Activated CD4-positive, alpha-beta T cell treated with anti-CD3 and anti-CD28 coated beads, Interleukin-2, amount 50 U/mL, for 48 hours (primary cell): ENCODE measurements at regions not wholly inside any gene's neighbourhood (a gene's known extent, or its start where the extent isn't known, plus 50 kb on each side); places are given as distances from the start of the nearest gene placed in this dataset.

ENCODE experiments used
- DNase-seq, 2 experiments: peaks; one replicate each; pipeline ENCODE4 v3.0.0-alpha.2; 2020

DNA sequence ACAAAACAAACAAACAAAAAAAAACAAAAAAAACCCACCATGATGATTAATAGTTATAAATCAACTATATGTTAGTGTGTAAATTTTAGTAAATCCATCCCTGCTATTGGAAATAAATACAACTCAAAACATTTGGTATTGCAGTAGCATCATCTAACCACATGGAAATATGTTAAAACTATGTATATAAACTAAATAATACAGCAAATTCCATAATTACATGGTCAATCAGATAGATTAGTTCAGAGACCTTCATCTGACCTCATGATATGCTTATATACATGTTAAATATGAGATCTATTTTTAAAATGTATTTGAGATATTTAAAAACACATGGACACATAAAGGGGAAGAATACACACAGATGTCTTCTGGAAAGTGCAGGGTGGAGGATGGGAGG lies 384.2 kb downstream of the TMX3 start:
- DNase-seq, result no peak

DNA sequence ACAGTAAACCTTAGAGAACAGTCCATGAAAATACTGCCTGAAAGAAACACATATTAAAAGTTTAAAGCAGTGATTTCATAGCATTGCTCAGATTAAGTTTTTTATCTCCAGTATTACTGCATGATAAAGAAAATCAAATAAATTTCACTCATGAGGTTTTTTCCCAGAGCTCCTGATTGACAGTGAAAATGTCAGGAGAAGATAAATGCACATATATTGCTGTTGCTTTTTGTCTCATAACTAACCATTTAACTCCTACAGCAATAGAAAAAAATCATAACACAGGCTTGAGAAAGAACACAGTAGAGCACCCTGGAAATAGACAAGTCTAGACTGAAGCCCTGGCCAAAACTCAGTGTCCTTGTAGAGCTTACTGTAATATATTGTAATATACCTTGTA lies 391.0 kb downstream of the TMX3 start:
- DNase-seq, result no peak

DNA sequence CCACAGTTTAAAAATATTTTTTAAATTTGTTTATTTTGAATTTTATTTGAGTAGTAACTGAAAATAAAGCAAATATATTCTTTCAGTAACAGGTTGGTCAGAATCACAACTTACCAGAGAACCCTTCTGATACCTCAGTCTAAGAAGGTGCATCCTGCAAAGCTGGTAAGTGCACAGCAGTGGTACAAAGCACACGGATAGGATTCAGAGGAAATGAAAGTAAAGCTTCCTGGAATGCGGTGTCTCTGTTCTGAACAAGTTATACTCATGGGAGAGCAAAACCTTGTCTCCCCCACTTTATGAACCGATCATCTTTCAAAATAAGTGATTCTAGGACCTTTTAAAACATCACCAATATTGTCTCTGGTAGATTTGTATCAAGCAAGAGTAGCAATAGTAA lies 398.3 kb downstream of the TMX3 start:
- no peak for DNase-seq

DNA sequence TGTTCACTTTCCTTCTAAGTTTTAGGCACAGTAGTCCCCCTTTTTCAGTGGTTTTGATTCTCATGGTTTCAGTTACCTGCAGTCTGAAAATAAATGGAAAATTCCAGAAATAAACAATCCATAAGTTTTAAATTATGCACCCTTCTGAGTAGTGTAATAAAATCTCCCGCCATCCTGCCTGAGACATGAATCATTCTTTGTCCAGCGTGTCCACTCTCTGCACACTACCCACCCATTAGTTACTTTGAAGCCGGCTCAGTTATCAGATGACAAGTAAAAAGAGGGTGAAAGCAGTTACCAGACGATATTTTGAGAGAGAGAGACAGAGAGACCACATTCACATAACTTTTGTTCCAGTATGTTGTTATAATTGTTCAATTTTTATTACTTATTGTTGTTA lies 400.5 kb downstream of the TMX3 start:
- DNase-seq, result no peak

DNA sequence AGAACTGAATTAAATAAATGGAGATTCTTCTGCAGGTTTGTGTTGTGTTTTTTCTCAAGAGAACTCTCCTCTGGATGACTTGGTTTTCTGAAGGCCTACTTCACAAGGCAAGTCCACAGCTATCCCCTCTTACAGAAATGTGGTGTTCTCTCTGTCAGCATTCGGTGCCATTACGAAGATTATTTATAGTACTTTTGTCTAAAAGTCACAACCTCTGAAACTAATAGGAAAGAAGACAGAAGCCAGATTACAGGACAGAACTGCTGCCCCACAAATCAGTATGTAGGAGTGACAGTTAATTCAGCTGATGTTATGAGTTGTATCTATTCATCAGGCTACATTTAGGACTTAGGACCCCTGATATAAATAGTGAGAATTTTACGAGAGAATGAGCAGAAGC lies 413.5 kb downstream of the TMX3 start:
- no peak for DNase-seq

DNA sequence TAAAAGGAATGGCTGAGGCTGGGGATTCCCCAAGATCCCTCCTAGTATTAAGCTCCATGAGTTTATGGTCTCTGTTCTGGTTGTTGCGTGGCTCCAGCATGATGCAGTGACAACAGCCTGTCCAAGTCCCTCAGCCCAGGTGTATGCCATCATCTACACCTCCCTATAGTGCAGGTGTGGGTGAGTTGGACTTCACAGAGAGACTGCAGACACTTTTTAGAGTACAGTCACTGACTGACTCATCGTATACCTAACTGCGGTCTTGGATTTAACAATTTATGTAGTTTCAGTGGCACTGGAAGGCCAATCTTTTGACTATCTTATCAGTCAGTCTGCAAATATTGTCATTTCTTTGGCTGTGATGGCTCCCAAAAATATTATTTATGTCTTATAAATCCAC lies 415.0 kb downstream of the TMX3 start:
- DNase-seq, result no peak

DNA sequence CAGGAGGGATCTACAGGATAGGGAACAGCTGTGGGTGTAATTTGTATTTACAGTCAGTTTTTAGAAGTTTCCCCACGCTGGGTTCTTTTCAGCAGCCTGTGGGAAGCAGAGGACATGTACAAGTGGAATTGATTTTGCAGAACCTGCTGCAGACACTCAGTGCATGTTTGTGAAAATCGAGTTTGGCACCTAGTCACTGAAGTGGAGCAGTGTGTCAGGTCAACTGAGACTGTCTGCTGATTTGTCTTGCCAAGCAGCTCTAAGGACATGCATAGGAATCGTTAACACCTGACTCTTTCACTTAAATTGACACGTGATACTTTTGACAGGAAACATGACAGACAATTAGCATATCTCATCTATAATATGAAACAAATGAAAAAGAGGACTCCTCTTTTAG lies 416.6 kb downstream of the TMX3 start:
- DNase-seq, result no peak

DNA sequence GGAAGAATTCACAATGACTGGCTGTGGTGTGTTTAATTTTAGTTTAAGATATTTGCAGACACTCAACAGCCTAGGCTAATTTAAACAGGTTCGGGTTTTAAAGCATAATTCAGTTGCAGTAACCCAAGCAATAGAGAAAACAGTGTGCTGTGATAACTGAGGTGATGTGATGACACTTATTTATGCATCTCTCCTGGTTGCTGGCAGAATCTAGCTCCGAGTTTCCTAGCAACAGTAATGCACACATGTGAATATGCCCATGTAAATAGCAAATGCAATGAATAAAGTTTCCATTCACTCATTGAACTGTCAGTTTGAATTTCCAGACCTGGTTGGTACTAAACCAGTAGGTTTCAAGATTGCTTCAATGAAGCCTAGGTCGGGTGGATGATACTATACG lies 426.5 kb downstream of the TMX3 start:
- DNase-seq, result no peak

DNA sequence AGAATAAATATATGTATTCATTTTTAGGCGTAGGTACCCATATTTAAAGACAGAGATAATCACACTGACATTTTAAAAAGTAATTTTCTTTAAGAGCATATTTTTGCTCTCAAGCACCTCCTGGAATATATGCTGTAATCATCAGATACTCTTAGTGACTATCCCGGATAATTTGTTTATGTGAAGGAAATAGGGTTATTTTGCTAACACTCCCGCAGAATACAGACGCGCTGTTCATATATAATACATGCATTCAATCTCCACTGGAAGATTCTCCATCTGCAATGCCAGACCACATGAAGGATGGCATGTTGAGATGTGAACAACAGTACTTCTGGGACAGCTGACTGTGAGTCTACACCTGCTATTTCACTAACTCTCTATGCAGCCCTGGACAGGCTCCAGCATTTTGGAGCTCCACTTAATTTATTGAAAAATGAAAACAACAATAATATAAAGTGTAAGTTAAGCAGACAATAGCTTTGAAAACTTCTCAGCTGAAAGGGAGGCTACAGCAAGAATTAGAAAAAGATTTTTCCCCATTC lies 430.6 kb downstream of the TMX3 start:
- no peak for DNase-seq

DNA sequence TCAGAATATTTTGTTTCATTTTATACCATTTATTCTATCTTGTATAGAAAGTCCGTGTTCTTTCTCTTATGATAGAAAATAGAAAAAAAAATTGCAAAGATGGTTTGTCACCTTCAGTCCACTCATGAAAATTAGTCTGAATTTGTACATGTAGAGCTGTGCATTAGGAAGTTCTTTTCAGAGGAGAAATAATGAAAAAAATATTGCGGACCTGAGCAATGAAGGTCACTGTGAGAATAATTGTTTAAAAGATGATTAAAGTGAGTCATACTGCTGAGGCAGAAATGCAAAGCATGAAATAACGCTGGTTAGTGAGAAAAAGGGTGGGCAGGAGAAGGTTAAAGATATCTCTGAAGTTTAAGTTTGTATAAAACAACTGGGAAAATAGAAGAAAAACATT lies 431.1 kb downstream of the TMX3 start:
- DNase-seq, result no peak

DNA sequence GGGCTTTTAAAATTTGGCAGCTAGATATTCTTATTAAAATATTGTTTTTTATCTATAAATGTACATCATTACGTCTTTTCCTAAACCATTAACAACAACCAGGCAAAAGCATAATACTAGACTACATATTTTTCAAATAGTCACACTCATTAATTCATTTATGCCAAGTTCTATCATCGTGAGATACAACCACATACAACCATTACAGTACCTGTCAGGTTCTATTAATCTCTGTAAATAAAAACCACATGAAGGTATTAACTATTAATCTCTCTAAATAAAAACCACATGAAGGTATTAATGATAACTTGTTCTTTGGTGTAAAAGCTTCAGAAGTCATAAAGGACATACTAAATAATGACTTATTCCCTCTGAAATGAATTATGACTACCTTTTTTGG lies 432.7 kb downstream of the TMX3 start:
- DNase-seq, result no peak

DNA sequence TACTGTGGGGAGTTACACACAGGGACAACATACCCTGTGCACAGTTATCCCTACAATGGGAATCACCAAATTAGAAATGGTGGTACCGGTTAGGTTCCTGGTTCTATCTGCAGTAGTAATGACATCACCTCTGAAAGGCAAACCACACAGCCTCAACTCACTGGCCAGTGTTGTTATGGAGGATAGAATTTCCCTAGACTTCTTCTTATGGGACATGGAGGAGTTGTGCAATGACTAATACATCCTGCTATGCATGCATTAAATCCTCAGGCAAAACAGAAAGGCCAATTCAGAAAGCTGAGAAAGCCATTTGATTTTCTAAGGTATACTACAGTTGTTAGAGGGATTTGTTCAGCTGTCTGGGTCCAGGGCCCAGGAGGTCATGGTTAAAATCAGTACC lies 439.3 kb downstream of the TMX3 start:
- DNase-seq, result no peak

DNA sequence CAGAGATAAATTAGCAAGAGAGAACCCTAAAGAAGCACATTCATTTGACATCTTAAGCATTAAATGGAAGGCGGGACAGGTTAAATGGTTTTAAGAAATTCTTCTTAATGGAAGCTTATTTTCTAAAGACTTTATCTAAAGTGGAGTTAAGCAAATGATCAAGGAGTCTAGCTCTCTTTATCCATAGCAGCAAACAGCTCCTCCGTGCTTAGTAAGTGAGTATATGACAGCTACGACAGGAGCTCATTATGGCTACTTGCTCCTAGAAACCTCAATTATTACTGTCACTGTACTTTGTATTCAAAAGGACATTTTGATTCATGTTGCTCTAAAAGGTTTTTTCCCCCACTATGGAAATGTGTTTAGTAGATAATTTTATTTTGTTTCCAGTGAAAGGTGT lies 444.9 kb downstream of the TMX3 start:
- DNase-seq, result no peak

DNA sequence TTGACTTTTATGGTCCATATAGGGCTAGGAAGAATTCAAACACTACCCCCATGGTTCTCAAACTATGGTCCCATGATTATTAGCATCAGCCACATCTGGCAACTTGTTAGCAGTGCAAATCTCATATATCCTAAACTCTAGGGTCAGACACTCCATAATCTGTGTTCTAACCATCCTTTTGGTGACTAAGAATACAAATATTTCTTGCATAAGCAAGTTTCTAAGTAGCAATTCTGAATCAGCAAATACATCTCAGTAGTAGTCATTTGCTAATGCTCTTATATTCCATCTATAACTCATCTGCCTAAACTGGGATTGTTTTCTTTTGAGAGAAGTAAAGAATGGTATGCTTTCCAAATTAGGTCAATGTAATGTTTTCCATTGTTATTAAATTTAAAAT lies 447.3 kb downstream of the TMX3 start:
- DNase-seq, result no peak

DNA sequence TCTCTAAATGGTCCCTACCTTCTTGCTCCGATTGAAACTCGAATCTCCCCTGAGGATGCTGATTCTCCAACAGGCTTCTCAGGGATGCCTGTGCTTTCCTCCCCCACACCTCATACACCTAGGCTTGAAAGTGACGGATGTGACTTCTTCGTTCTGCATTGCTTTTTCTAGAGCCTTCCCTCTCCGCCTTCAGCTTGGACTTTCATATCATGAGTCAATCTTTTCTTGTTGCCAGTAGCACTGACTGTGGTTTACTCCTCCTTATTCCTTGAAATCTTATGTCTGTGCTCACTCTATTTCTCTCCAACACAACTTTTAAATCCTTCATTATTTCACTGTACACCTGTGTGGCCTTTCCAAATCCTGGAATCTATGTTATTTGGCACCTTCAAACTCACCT lies 451.4 kb downstream of the TMX3 start:
- DNase-seq, result no peak

DNA sequence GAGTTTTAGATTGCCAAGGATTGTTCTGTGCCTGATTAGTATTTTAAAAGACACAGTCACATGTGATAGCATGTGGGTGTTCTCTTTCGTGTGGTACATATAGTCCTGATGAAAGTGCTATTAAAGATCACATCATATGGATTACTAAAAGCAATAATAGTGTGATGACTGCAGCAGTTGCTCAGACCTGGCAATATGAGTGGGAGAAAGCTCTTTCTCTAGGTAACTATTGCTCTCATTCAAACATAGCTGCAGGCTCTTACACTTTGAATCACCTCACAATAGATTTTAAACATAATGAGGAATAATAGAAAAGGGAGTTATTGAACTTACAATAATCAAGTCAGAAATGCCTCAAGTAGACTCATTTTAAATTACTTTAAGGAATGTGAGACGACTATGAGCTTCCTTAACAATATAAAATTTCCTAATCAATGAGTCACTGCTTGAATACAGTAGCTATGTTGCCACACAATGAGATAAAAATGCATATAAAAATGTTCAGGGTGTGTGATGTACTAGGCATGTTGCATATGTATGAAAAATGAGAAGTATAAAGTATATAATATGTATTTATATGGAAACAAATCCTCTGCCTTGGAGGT lies 452.1 kb downstream of the TMX3 start:
- DNase-seq, result no peak

DNA sequence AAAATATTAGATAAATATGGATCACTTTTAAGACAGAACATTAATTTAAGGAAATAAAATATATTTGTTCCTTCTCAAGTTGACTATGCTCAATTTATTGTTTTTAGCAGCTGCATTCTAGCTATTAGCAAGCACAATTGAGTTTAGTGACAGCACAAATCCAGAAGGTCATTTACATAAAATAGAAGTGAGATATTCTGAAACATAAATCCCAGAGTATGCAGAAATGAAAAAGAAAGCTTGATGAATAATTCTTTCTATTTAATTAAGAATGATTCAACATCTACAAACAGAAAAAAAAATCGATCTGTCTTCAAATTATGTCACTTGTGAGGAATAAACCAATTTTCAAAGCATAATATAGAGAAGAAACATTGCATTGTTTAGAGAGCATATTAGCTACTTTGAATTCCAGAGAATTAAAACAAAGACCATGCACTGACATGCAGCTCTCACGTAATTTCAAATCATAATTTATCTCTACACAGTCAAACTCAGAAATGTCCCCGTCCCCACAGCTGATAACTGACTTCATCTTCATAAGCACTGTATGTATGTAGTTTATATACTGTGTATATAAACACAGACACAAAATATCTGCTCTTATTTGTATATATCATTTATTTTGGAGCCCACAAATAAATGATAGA lies 458.4 kb downstream of the TMX3 start:
- no peak for DNase-seq

DNA sequence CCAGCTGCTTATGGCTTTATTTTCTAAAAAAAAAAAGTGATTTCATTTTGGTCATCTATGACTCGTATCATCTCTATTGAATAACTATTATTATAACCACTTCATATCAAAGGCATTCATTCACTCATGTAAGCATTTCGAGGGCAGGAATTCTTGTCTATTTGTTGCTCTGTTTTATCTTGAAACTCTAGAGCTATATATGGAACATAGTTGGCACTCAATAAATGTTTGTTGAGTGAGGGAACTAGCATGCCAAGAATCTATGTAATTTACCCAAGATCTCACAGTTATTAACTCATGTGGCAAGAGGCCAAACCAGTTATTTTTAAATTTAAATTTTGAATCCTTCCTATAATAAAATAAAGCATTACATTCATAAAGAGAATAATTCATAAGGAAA lies 470.1 kb downstream of the TMX3 start:
- no peak for DNase-seq

DNA sequence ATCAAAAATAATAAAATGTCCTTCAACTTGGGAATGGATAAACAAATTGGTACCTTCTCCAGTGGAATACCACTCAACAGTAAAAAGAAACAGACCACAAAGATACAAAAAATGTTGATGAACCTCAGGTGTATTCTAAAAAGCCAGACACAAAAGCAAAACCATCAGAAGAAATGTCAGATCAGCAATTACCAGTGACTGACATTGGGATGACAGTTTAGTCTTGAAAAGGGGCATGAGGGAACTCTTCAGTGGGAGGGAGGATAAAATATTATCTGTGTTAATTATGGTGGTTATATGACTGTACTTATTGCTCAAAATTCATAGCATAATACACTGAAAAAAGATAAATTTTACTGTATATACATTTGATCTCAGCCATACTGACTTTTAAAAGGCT lies 473.0 kb downstream of the TMX3 start:
- DNase-seq, result no peak

DNA sequence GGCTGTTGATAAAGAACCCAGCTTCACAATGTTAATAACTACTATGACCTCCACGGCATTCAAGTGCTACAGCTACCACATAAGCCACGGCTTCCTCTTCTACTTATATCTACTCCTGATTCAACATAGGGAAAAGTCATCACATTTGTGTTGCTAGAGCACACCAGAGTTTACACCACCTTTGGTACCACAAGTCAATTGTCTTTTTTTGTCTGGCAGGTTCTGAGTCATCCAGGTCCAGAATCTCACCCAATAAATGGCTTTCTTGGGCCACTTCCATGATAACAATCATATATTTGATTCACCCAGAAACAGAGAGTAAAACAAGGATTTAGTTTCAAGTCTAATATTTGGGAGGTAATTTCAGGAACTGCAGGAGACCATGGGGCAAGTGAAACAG lies 480.2 kb downstream of the TMX3 start:
- no peak for DNase-seq

DNA sequence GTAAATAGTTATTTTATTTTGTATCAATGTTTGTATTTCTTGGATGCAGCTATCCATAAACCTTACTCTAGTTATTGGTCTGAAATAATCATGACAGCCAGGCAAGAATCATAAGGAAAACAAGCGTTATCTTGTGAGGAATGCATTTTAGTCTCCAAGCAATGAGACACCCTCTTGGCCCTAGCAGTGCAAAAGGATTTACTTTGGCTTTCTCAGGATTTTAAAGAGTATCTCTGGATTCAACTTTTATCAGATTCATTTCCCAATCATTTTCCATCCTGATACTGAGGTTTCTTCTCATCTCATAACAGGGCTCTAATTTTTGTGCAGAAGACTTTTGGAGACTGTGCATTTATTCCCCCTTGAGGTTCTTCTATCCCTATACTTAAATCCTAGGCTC lies 480.8 kb downstream of the TMX3 start:
- no peak for DNase-seq

DNA sequence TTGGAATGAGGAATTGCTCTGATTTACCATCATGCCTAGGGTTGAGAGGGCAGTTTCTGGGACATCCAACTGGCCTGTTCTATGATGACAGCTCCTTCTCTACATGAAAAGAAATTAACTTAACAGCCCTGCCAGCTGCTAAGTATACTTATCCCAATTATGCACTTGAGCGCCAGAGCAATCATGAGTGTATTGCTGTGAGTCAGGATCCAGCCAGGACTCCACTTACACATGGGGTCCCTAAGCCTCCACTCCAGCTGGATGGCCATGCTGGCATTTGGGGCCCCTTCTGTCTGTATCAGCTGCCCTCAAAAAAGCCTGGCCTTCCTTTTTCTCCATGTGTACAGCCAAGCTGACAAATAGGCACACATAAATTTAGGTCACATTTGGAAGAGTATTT lies 481.9 kb downstream of the TMX3 start:
- no peak for DNase-seq

DNA sequence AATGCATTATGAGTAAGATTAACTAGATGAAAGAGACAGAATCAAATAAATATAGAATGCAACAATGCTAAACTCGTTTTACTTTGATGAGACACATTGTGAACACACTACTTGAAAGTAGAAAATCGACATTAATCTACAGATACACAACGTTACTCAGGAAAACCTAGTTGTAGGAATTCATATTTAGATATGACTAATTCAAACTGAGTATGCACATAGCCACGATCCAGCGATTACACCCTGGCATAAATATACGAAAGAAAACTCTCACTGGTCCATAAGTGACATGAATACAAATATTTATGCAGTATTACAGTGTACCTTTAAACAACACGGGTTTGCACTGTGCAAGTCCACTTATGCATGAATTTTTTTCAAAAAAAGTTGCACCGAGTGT lies 485.6 kb downstream of the TMX3 start:
- no peak for DNase-seq

DNA sequence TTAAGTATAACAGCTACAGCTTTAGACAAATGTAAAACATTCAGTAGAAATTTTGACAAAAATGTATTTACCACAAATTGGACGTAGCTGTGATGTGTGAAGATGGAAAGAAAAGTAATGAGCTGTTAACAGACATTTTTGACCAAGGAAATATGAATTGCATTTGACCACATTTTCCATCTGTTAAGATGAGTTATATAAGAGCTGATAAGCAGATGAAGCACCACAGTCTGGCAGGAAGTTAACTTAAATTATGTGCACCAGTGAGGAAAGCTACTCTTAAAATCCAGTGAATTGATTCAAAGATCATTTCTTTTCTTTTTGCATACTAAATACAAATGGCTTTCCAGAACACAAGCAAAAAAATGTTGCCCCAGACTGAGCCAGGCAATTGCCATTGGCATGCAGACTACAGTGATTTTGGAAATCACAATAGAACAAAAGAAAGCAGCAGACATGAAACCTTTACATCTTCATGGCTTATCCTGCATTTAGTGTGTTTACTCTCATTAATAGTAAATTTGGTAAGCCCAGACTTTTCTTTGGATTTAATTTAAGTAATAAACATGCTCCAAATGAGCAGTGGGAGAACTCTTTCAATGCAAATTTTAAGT lies 493.7 kb downstream of the TMX3 start:
- no peak for DNase-seq

DNA sequence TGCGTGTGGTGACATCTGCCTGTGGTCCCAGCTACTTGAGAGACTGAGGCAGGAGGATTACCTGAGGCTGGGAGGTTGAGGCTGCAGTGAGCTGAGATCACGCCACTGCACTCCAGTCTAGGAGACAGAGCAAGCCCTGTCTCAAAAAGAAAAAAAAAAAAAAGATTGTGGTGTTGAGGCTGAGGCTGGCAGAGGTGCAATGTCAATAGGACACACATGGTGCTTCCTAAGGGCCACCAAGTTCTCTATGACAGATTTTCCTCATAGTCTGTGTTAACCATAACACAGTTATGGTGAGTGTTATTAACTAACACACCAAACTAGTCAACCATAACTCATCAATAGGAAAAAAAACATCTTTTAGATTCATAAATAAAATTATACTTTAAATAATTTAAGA lies 494.4 kb downstream of the TMX3 start:
- DNase-seq, result no peak
